ENCODE measurements at regions not wholly inside any gene's neighbourhood (a gene's known extent, or its start where the extent isn't known, plus 50 kb on each side); places are given as distances from the start of the nearest gene placed in this dataset.

- no peaks in the 10 kb centered on the region for H3K79me1 ChIP-seq (ENCODE audit: insufficient read depth, low read depth, low read length, poor library complexity, severe bottlenecking)
- no peak overlapping the region for H3K56ac ChIP-seq (ENCODE audit: insufficient read length, low read depth, low read length)
- H2BK15ac ChIP-seq (ENCODE audit: low read depth, low read length): no peak overlapping the region
- H2BK12ac ChIP-seq (ENCODE audit: insufficient read length, low read depth, low read length): no peak overlapping the region
- WGBS (ENCODE audit: extremely low coverage, insufficient read length, low lambda C conversion rate): no CpG with 5 or more reads among the region's 3 CpGs
- H3K4me3 Mint-ChIP-seq: no peak overlapping the region
- H3K27me3 ChIP-seq (ENCODE audit: insufficient read depth, low read length): no peaks in the 10 kb centered on the region
- H2AK5ac ChIP-seq (ENCODE audit: insufficient read length, low read length): no peak overlapping the region
- H2BK20ac ChIP-seq (ENCODE audit: low read depth, low read length, poor library complexity, severe bottlenecking): no peak overlapping the region
- H3K4me2 ChIP-seq (ENCODE audit: insufficient read depth, insufficient read length, low read length): no peak overlapping the region
- no peak overlapping the region for H3K4ac ChIP-seq (ENCODE audit: low read depth, low read length)
- H2AFZ ChIP-seq (ENCODE audit: low read length): no peak overlapping the region
- DNase-seq: no peak
- no peaks in the 10 kb centered on the region for H4K20me1 ChIP-seq (ENCODE audit: control insufficient read depth, insufficient read depth, insufficient read length)
- H4K91ac ChIP-seq (ENCODE audit: insufficient read length, low read depth, low read length): no peak overlapping the region
- no peak overlapping the region for H4K5ac ChIP-seq (ENCODE audit: insufficient read length, low read depth, low read length)
- H3K27ac Mint-ChIP-seq: no peak overlapping the region
- peaks cover 0 to 3% of the 10 kb centered on the region in 2 experiments; a peak in 2 of 5 replicates for H3K9me3 Mint-ChIP-seq
- no peaks in the 10 kb centered on the region; the same call in 1 of the 2 replicates for H3K27me3 Mint-ChIP-seq (ENCODE audit: low read depth)
- no peaks in the 10 kb centered on the region for H3K9me3 ChIP-seq (ENCODE audit: control insufficient read depth, low read depth, low read length)
- H3K4me1 ChIP-seq (ENCODE audit: insufficient read depth, low read length): no peaks in the 10 kb centered on the region
- no peaks in the 10 kb centered on the region for H3K4me1 Mint-ChIP-seq
- no peak overlapping the region for H3K18ac ChIP-seq (ENCODE audit: insufficient read length, low read depth, low read length)
- H3K27ac ChIP-seq (ENCODE audit: insufficient read length, low read depth, low read length): no peak overlapping the region
- no peak overlapping the region for H3K14ac ChIP-seq (ENCODE audit: insufficient read depth, low read length)
- H2BK120ac ChIP-seq (ENCODE audit: low read depth, low read length, poor library complexity, severe bottlenecking): no peak overlapping the region
- no peaks in the 10 kb centered on the region for H3K23me2 ChIP-seq (ENCODE audit: insufficient read length, low read depth, low read length, poor library complexity, severe bottlenecking)
- H3K9ac ChIP-seq (ENCODE audit: extremely low read depth, insufficient read length, low read length): no peak overlapping the region
- H3K79me2 ChIP-seq (ENCODE audit: insufficient read depth, low read length): no peaks in the 10 kb centered on the region
- no peak overlapping the region for H4K8ac ChIP-seq (replicated peaks; ENCODE audit: insufficient read length, low read depth, low read length)
- H2BK5ac ChIP-seq (ENCODE audit: insufficient read length, low read length): no peak overlapping the region
- no peaks in the 10 kb centered on the region; a peak in 1 of 7 replicates for H3K36me3 Mint-ChIP-seq (ENCODE audit: insufficient read depth in 1 of 3, low read depth in 3 of 3)
- TF ChIP-seq CTCF (conservative IDR thresholded peaks at IDR 0.05): no peak
- no peak overlapping the region for H3T11ph ChIP-seq (ENCODE audit: low read length)
- no peak overlapping the region for H3K23ac ChIP-seq (ENCODE audit: insufficient read length, low read depth, low read length)
Observed at GRCh38 chr2:56505885-56506284, 322.1 kb downstream of the CCDC85A start.

Measured in H9 (cell line).